Right atrium auricular region (tissue), 2 donors: ENCODE measurements at regions not wholly inside any gene's neighbourhood (a gene's known extent, or its start where the extent isn't known, plus 50 kb on each side); places are given as distances from the start of the nearest gene placed in this dataset.

Experiments used
- DNase-seq: peaks from one replicate; pipeline ENCODE4 v3.0.0-alpha.2; 2019; ENCODE audit warnings: low spot score
- H3K27ac ChIP-seq, 2 donors: fragments of 200-600 bp; sonication (generic); 1 replicate in 1 of 2; 2 replicates in 1 of 2; pipeline ENCODE4 v1.5.1; 2016 to 2019
- H3K27me3 ChIP-seq, 2 donors: fragments of 200-600 bp; sonication (generic); one replicate each; pipeline versions ENCODE4 v1.5.1 to v1.6.0; 2017 to 2019
- H3K36me3 ChIP-seq: fragments of 200-600 bp; sonication (generic); one replicate; pipeline ENCODE4 v1.5.1; 2016
- H3K4me1 ChIP-seq, 2 donors: fragments of 200-600 bp; sonication (generic); one replicate each; pipeline versions ENCODE4 v1.5.1 to v1.6.0; 2017 to 2019
- H3K4me3 ChIP-seq, 2 donors: fragments of 200-600 bp; sonication (generic); 1 replicate in 1 of 2; 2 replicates in 1 of 2; pipeline ENCODE4 v1.5.1; 2017 to 2019; ENCODE audit warnings: mild to moderate bottlenecking in 1 of 2, moderate library complexity in 1 of 2
- H3K9me3 ChIP-seq, 2 donors: fragments of 200-600 bp; sonication (generic); one replicate each; pipeline ENCODE4 v1.5.1; 2019
- CTCF ChIP-seq, 2 donors: fragments of 200-600 bp; sonication (generic); IDR thresholded peaks; one replicate each; pipeline ENCODE4 v1.5.1; 2019; ENCODE audit warnings: antibody characterized with exemption in 2 of 2

- Histone ChIP-seq H3K36me3 (no peaks in the 10 kb centered on the region), H3K27me3 (no peaks in the 10 kb centered on the region), H3K27ac (no peak overlapping the region), H3K4me3 (no peak overlapping the region), H3K4me1 (no peaks in the 10 kb centered on the region), H3K9me3 (no peaks in the 10 kb centered on the region)
- no peak for TF ChIP-seq CTCF (IDR thresholded peaks at IDR 0.05)
- DNase-seq: no peak
Measured at GRCh38 chr4:136965478-136965877, 566.8 kb downstream of the PCDH18 start.

- DNase-seq: no peak
- TF ChIP-seq CTCF (IDR thresholded peaks at IDR 0.05): no peak
- H3K9me3 ChIP-seq: no peaks in the 10 kb centered on the region
- H3K4me1 ChIP-seq: no peaks in the 10 kb centered on the region
- H3K36me3 ChIP-seq: no peaks in the 10 kb centered on the region
- no peak overlapping the region for H3K4me3 ChIP-seq
- H3K27ac ChIP-seq: no peak overlapping the region
- H3K27me3 ChIP-seq: no peaks in the 10 kb centered on the region
Measured at GRCh38 chr4:136962868-136963267, 569.4 kb downstream of the PCDH18 start.

GRCh38 chr4:136946307-136946907, 585.9 kb downstream of the PCDH18 start:
- no peaks in the 10 kb centered on the region for H3K27me3 ChIP-seq
- no peak for DNase-seq
- no peak overlapping the region for H3K27ac ChIP-seq
- no peak for TF ChIP-seq CTCF (IDR thresholded peaks at IDR 0.05)
- H3K36me3 ChIP-seq: no peaks in the 10 kb centered on the region
- H3K4me3 ChIP-seq: no peak overlapping the region
- H3K4me1 ChIP-seq: no peaks in the 10 kb centered on the region
- H3K9me3 ChIP-seq: peaks cover 0 to 2% of the 10 kb centered on the region in 2 donors

DNA sequence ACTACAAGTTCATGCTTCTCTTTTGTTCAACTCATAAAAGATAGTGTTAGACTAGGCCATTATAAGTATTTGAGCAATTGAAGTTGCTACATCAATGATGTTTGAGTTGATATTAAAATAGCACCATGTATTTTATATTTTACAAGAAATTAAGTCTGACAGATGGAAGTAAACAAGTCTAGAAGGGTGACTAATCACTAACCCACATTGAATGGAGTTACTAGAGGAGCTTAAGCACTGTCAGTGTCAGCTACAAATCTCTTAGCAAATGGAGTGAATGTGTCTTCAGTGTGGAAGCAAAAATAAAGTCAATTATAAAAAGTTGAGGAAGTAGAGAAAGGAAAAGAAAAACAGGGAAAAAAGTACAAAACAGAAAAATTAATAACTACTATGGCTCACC, 592.5 kb downstream of the PCDH18 start:
- Histone ChIP-seq H3K27ac (no peak overlapping the region), H3K9me3 (no peaks in the 10 kb centered on the region), H3K4me1 (no peaks in the 10 kb centered on the region), H3K4me3 (no peak overlapping the region), H3K27me3 (no peaks in the 10 kb centered on the region), H3K36me3 (no peaks in the 10 kb centered on the region)
- no peak for TF ChIP-seq CTCF (IDR thresholded peaks at IDR 0.05)
- no peak for DNase-seq

DNA sequence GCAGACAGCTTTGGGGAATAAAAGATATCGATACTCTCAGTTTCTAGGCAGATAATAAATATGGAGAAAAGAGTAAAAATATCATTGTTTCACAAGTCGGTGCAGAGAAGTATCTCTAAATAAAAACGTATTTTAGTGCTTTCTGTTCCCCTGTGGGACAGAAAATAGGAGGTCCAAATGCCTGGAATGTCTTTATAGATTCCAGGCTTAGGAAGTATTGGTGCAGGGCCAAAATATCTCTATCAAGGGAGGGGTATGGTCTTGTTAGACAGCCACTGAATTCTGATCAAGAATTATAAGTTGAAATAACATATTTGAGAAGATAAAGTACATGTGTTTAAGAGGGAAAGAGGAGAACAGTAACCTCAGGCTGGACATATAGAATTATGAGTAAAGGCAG, 596.4 kb downstream of the PCDH18 start:
- no peaks in the 10 kb centered on the region for H3K27me3 ChIP-seq
- no peak for DNase-seq

More for the DNA sequence above, 596.4 kb downstream of the PCDH18 start:
- no peak overlapping the region for H3K4me3 ChIP-seq
- no peaks in the 10 kb centered on the region for H3K36me3 ChIP-seq
- H3K9me3 ChIP-seq: no peaks in the 10 kb centered on the region
- TF ChIP-seq CTCF (IDR thresholded peaks at IDR 0.05): no peak
- H3K4me1 ChIP-seq: no peaks in the 10 kb centered on the region
- H3K27ac ChIP-seq: no peak overlapping the region
